SK-N-SH (cell line): ENCODE measurements at regions not wholly inside any gene's neighbourhood (a gene's known extent, or its start where the extent isn't known, plus 50 kb on each side); places are given as distances from the start of the nearest gene placed in this dataset.

ENCODE experiments used
- CTCF ChIA-PET: fragments of 300-600, 350-600 bp; formaldehyde crosslinking; extraction: SDS; loops from one replicate; lab custom pipeline; 2021; lab: Yijun Ruan, JAX
- POLR2A ChIA-PET: fragments of 350-600 bp; sonication (Branson Sonifier 250); formaldehyde crosslinking; extraction: SDS; loops from one replicate; lab custom pipeline; 2020; ENCODE audit warnings: antibody characterized with exemption, inconsistent platforms; lab: Yijun Ruan, JAX
- DNase-seq: peaks from one replicate; pipeline ENCODE4 v3.0.0; 2012
- H2AFZ ChIP-seq: fragments of 200-600 bp; sonication (generic); 2 replicates; pipeline ENCODE4 v1.8.1; 2016; ENCODE audit warnings: antibody characterized with exemption, mild to moderate bottlenecking, low read depth
- H3F3A ChIP-seq: fragments of 200-600 bp; sonication (generic); replicated peaks from 2 replicates; pipeline ENCODE3; 2016; ENCODE audit warnings: antibody characterized with exemption, mild to moderate bottlenecking; ENCODE audit not compliant: insufficient read depth
- H3K27ac ChIP-seq, 2 experiments: fragments of 200-500 bp in 1 of 2; fragments of 200-600 bp in 1 of 2; sonication (Bioruptor generic) in 1 of 2; sonication (generic), shearing (Covaris generic) in 1 of 2; 2 replicates each; pipeline versions ENCODE4 v1.5.1 to v1.6.1; 2014 to 2016; ENCODE audit warnings: low read depth in 2 of 2, inconsistent platforms in 1 of 2, low read length in 1 of 2, mild to moderate bottlenecking in 1 of 2, mixed read lengths in 1 of 2
- H3K27me3 ChIP-seq: fragments of 200-600 bp; sonication (generic), shearing (Covaris generic); 2 replicates; pipeline ENCODE4 v1.6.1; 2016; ENCODE audit warnings: mixed run types; ENCODE audit not compliant: insufficient read depth
- H3K36me3 ChIP-seq, 2 experiments: fragments of 200-500 bp in 1 of 2; fragments of 200-600 bp in 1 of 2; sonication (Bioruptor generic) in 1 of 2; sonication (generic) in 1 of 2; replicated peaks in 1 of 2; 2 replicates each; pipeline versions ENCODE3 to v1.5.1; 2014 to 2016; ENCODE audit warnings: low read length in 1 of 2, mild to moderate bottlenecking in 1 of 2; ENCODE audit not compliant: insufficient read depth in 2 of 2, control insufficient read depth in 1 of 2
- H3K4me1 ChIP-seq, 2 experiments: fragments of 200-500 bp in 1 of 2; fragments of 200-600 bp in 1 of 2; sonication (Bioruptor generic) in 1 of 2; sonication (generic), shearing (Covaris generic) in 1 of 2; 2 replicates each; pipeline versions ENCODE4 v1.5.1 to v1.6.1; 2014 to 2016; ENCODE audit warnings: low read depth in 1 of 2, low read length in 1 of 2, mixed run types in 1 of 2; ENCODE audit not compliant: insufficient read depth in 2 of 2, control insufficient read depth in 1 of 2
- H3K4me2 ChIP-seq: fragments of 200-600 bp; sonication (generic), shearing (Covaris generic); 2 replicates; pipeline ENCODE4 v1.6.1; 2017; ENCODE audit warnings: mixed run types
- H3K4me3 ChIP-seq, 2 experiments: fragments of 200-500 bp in 1 of 2; fragments of 200-600 bp in 1 of 2; sonication (Bioruptor generic) in 1 of 2; sonication (generic), shearing (Covaris generic) in 1 of 2; 2 replicates each; pipeline versions ENCODE4 v1.5.1 to v1.8.1; 2014 to 2016; ENCODE audit warnings: low read depth in 2 of 2, inconsistent platforms in 1 of 2, low read length in 1 of 2, mild to moderate bottlenecking in 1 of 2, mixed read lengths in 1 of 2, moderate library complexity in 1 of 2
- H3K79me2 ChIP-seq: fragments of 200-600 bp; sonication (generic); 2 replicates; pipeline ENCODE4 v1.8.1; 2017; ENCODE audit warnings: mild to moderate bottlenecking; ENCODE audit not compliant: insufficient read depth
- H3K9ac ChIP-seq: fragments of 200-600 bp; sonication (generic); 2 replicates; pipeline ENCODE4 v1.6.1; 2017; ENCODE audit warnings: mixed run types
- H3K9me2 ChIP-seq: fragments of 200-600 bp; sonication (generic); 2 replicates; pipeline ENCODE4 v1.6.1; 2017; ENCODE audit warnings: mixed run types
- H3K9me3 ChIP-seq: fragments of 200-600 bp; sonication (generic); 2 replicates; pipeline ENCODE4 v1.6.1; 2017; ENCODE audit warnings: mixed run types, mild to moderate bottlenecking, moderate library complexity
- H4K20me1 ChIP-seq: fragments of 200-600 bp; sonication (generic); 2 replicates; pipeline ENCODE4 v1.6.1; 2017; ENCODE audit warnings: mild to moderate bottlenecking, mixed run types; ENCODE audit not compliant: insufficient read depth
- CHD2 ChIP-seq: fragments of 150-350 bp; IDR thresholded peaks from 2 replicates; pipeline ENCODE4 v1.6.1; 2018; ENCODE audit warnings: low read length; ENCODE audit not compliant: partially characterized antibody
- EP300 ChIP-seq, 2 experiments: IDR thresholded peaks; 2 replicates each; pipeline versions ENCODE4 v1.4.0 to v1.6.1; 2012; ENCODE audit warnings: borderline replicate concordance in 1 of 2, low read depth in 1 of 2, low read length in 1 of 2
- FOSL2 ChIP-seq: IDR thresholded peaks from 2 replicates; pipeline ENCODE4 v1.4.0; 2012; ENCODE audit warnings: low read depth, mild to moderate bottlenecking, moderate library complexity, borderline replicate concordance
- FOXM1 ChIP-seq: IDR thresholded peaks from 2 replicates; pipeline ENCODE4 v1.4.0; 2012; ENCODE audit warnings: low read depth, mild to moderate bottlenecking
- GABPA ChIP-seq: IDR thresholded peaks from 2 replicates; pipeline ENCODE4 v1.4.0; 2012; ENCODE audit warnings: low read depth, mild to moderate bottlenecking
- GATA2 ChIP-seq: sonication (generic); formaldehyde crosslinking; IDR thresholded peaks from 2 replicates; pipeline ENCODE4 v1.5.0; 2020; ENCODE audit warnings: mild to moderate bottlenecking, missing genetic modification reagents
- IRF3 ChIP-seq: fragments of 150-350 bp; IDR thresholded peaks from 2 replicates; pipeline ENCODE4 v1.6.1; 2016; ENCODE audit warnings: mild to moderate bottlenecking, low read depth, low read length
- JUND ChIP-seq: IDR thresholded peaks from 2 replicates; pipeline ENCODE4 v1.4.0; 2012
- POLR2AphosphoS5 ChIP-seq: IDR thresholded peaks from 2 replicates; pipeline ENCODE4 v1.6.1; 2012; ENCODE audit warnings: low read depth, low read length
- REST ChIP-seq: IDR thresholded peaks from 2 replicates; pipeline ENCODE4 v1.6.1; 2012; ENCODE audit warnings: mild to moderate bottlenecking, low read depth, low read length, moderate library complexity
- RFX5 ChIP-seq: IDR thresholded peaks from 2 replicates; pipeline ENCODE4 v1.6.1; 2012; ENCODE audit warnings: mild to moderate bottlenecking, improper control_type of control experiment, low read length
- SIN3A ChIP-seq: IDR thresholded peaks from 2 replicates; pipeline ENCODE4 v1.6.1; 2012; ENCODE audit warnings: low read depth, mild to moderate bottlenecking, low read length, moderate library complexity, borderline replicate concordance
- TCF12 ChIP-seq: IDR thresholded peaks from 2 replicates; pipeline ENCODE4 v1.4.0; 2012
- TEAD4 ChIP-seq: IDR thresholded peaks from 2 replicates; pipeline ENCODE4 v1.4.0; 2012; ENCODE audit warnings: mild to moderate bottlenecking, borderline replicate concordance; ENCODE audit not compliant: insufficient read depth
- WGBS: methylation state at CpG from one replicate; pipeline ENCODE4 v1.1.6; 2017; ENCODE audit warnings: low lambda C conversion rate; 5-methylcytosine and 5-hydroxymethylcytosine counted together
- TF ChIP-seq, protein P1 (sequence below): IDR thresholded peaks from 2 replicates; pipeline ENCODE4 v1.4.0; 2012; ENCODE audit warnings: low read depth
- TF ChIP-seq, protein P2 (sequence below): fragments of 150-350 bp; IDR thresholded peaks from 2 replicates; pipeline ENCODE4 v1.6.1; 2017; ENCODE audit warnings: antibody characterized with exemption, low read length, low read depth, borderline replicate concordance
- TF ChIP-seq, protein P3 (sequence below): IDR thresholded peaks from 2 replicates; pipeline ENCODE4 v1.4.0; 2012; ENCODE audit warnings: low read depth, borderline replicate concordance

DNA sequence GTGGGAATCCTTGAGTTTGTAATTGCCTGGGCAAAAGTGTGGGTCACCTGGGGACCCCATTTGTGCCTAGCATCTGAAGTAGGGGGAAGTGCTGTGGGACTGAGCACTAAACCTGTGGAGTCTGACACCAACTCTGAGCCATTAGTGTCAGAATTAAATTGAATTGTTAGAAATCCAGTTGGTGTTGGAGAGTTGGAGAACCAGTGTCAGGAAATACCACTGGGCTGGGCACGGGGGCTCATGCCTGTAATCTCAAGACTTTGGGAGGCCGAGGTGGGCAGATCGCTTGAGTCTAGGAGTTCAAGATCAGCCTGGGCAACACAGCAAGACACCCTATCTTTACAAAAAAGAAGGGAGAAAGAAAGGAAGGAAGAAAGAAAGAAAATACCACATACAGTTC lies 67.5 kb upstream of the BRD7 start:
- DNase-seq, result no peak
- Histone ChIP-seq H3K27me3 (no peaks in the 10 kb centered on the region; the same call in 1 of the 2 replicates), H2AFZ (no peak overlapping the region), H3K79me2 (no peaks in the 10 kb centered on the region), H4K20me1 (no peaks in the 10 kb centered on the region), H3F3A (no peaks in the 10 kb centered on the region), H3K9ac (no peak overlapping the region), H3K27ac (no peak overlapping the region)
- CTCF ChIA-PET, result no interaction called here
- POLR2A ChIA-PET, result no interaction called here
- TF ChIP-seq FOXM1 (no peak), FOSL2 (no peak), GABPA (no peak), REST (no peak), POLR2AphosphoS5 (no peak), SIN3A (no peak)
- TF ChIP-seq, all 33 proteins: peak for 0
- Histone ChIP-seq H3K36me3 (no peaks in the 10 kb centered on the region), H3K4me2 (no peak overlapping the region), H3K4me3 (no peak overlapping the region), H3K9me3 (no peaks in the 10 kb centered on the region), H3K9me2 (no peaks in the 10 kb centered on the region), H3K4me1 (peaks cover 0 to 8% of the 10 kb centered on the region in 2 experiments; a peak in 1 of 4 replicates)
- 29% methylated on average over 3 of the region's 3 CpGs for WGBS

DNA sequence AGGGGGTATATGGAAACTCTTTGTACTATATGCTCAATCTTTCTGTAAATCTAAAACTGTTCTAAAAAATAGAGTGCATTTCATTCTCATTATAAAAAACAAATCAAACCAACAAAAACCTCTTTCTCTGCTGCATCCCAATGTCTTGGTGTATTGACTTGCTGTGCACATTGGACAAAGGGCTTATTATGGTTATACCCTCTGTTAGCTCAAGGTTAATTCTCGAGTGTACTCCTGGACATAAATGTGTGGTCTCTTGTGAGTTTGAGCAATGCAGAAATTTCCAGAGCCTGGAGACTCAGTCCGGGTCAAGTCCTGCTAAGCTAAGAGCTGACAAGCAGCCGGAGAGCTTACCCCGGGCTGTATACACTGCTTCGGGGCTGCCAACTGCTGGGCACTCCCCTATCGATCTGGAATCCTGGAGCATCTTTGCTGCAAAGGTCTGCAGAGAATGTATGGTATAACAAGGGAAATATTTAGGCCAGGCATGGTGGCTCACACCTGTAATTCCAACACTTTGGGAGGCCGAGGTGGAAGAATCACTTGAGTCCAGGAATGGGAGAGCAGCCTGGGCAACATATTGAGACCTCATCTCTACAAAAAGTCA lies 66.2 kb upstream of the BRD7 start:
- WGBS, result 32% methylated on average over 7 of the region's 7 CpGs
- DNase-seq, result no peak
- ChIA-PET CTCF (interaction anchor here (1.9 kb wide), 1 partner anchor 17 kb away, joined by 6 read pairs; no protein-coding TSS in a partner anchor), POLR2A (no interaction called here)
- H3K4me1 ChIP-seq, result peaks cover 0 to 18% of the 10 kb centered on the region in 2 experiments; a peak in 2 of 4 replicates
- no peaks in the 10 kb centered on the region for H3F3A ChIP-seq
- H3K4me3 ChIP-seq, result no peak overlapping the region
- no peak overlapping the region for H3K4me2 ChIP-seq
- no peaks in the 10 kb centered on the region for H4K20me1 ChIP-seq
- H3K79me2 ChIP-seq, result no peaks in the 10 kb centered on the region
- H3K36me3 ChIP-seq, result no peaks in the 10 kb centered on the region
- no peak for TF ChIP-seq EP300 (IDR thresholded peaks at IDR 0.05; ENCODE audit: borderline replicate concordance in 1 of 2, low read depth in 1 of 2, low read length in 1 of 2)
- TF ChIP-seq JUND, result no peak
- no peak for TF ChIP-seq GATA2 (CRISPR knock-in tag)
- no peak for TF ChIP-seq TEAD4
- no peak for TF ChIP-seq TCF12
- TF ChIP-seq, protein P1, sequence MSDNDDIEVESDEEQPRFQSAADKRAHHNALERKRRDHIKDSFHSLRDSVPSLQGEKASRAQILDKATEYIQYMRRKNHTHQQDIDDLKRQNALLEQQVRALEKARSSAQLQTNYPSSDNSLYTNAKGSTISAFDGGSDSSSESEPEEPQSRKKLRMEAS, result no peak
- no peak for TF ChIP-seq IRF3
- TF ChIP-seq RFX5, result no peak
- TF ChIP-seq, protein P2, sequence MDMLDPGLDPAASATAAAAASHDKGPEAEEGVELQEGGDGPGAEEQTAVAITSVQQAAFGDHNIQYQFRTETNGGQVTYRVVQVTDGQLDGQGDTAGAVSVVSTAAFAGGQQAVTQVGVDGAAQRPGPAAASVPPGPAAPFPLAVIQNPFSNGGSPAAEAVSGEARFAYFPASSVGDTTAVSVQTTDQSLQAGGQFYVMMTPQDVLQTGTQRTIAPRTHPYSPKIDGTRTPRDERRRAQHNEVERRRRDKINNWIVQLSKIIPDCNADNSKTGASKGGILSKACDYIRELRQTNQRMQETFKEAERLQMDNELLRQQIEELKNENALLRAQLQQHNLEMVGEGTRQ, result no peak
- TF ChIP-seq POLR2AphosphoS5, result no peak
- TF ChIP-seq CHD2, result no peak
- no peak for TF ChIP-seq FOSL2
- TF ChIP-seq, protein P3, sequence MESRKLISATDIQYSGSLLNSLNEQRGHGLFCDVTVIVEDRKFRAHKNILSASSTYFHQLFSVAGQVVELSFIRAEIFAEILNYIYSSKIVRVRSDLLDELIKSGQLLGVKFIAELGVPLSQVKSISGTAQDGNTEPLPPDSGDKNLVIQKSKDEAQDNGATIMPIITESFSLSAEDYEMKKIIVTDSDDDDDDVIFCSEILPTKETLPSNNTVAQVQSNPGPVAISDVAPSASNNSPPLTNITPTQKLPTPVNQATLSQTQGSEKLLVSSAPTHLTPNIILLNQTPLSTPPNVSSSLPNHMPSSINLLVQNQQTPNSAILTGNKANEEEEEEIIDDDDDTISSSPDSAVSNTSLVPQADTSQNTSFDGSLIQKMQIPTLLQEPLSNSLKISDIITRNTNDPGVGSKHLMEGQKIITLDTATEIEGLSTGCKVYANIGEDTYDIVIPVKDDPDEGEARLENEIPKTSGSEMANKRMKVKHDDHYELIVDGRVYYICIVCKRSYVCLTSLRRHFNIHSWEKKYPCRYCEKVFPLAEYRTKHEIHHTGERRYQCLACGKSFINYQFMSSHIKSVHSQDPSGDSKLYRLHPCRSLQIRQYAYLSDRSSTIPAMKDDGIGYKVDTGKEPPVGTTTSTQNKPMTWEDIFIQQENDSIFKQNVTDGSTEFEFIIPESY, result no peak
- TF ChIP-seq, all 33 proteins: peak for 0
- no peak overlapping the region for H3K9ac ChIP-seq
- H3K27ac ChIP-seq, result no peak overlapping the region
- no peaks in the 10 kb centered on the region; the same call in 1 of the 2 replicates for H3K27me3 ChIP-seq
- H2AFZ ChIP-seq, result no peak overlapping the region
- H3K9me3 ChIP-seq, result no peaks in the 10 kb centered on the region
- H3K9me2 ChIP-seq, result no peaks in the 10 kb centered on the region
